Endothelial cell of umbilical vein (primary cell): ENCODE measurements at regions not wholly inside any gene's neighbourhood (a gene's known extent, or its start where the extent isn't known, plus 50 kb on each side); places are given as distances from the start of the nearest gene placed in this dataset.

Experiments
- BruUV-seq: library from RNA; stranded (reverse); fragments of 400-500 nt; replicated peaks from 2 replicates; lab custom pipeline; 2021; lab: Mats Ljungman, UMichigan
- CTCF ChIA-PET: fragments of 300-600, 350-600 bp; sonication (Branson Sonifier 250); formaldehyde crosslinking; loops from one replicate; lab custom pipeline; 2021; ENCODE audit warnings: antibody characterized with exemption, inconsistent platforms; lab: Charles Lee
- POLR2A ChIA-PET: fragments of 300-600, 350-600 bp; sonication (Branson Sonifier 250); formaldehyde crosslinking; loops from one replicate; lab custom pipeline; 2021; ENCODE audit warnings: antibody characterized with exemption, inconsistent platforms; lab: Charles Lee
- DNase-seq: peaks from one replicate; pipeline ENCODE4 v3.0.0-alpha.2; 2011; ENCODE audit warnings: low read depth, low spot score
- FAIRE-seq: peaks from 2 replicates; lab custom pipeline; 2011; peaks lifted over from hg19 to GRCh38; lab: Jason Lieb, UNC
- H2AFZ ChIP-seq: 2 replicates; pipeline ENCODE4 v1.6.0; 2012; ENCODE audit warnings: low read depth, low read length, control low read depth, inconsistent platforms
- H3K27ac ChIP-seq: 2 replicates; pipeline ENCODE4 v1.5.1; 2011; ENCODE audit warnings: low read depth, mild to moderate bottlenecking, control low read depth, low read length, moderate library complexity; ENCODE audit not compliant: insufficient read depth
- H3K27me3 ChIP-seq, 2 experiments: 2 replicates each; pipeline versions ENCODE4 v1.6.0 to v1.6.1; 2011; ENCODE audit warnings: low read length in 2 of 2, mixed read lengths in 1 of 2; ENCODE audit not compliant: control insufficient read depth in 2 of 2, insufficient read depth in 2 of 2
- H3K36me3 ChIP-seq, 2 experiments: 2 replicates in 1 of 2; 3 replicates in 1 of 2; pipeline ENCODE4 v1.5.1; 2011; ENCODE audit warnings: low read length in 2 of 2, mild to moderate bottlenecking in 1 of 2, moderate library complexity in 1 of 2; ENCODE audit not compliant: control insufficient read depth in 2 of 2, insufficient read depth in 2 of 2; ENCODE audit errors: extremely low read depth in 1 of 2
- H3K4me1 ChIP-seq: 3 replicates; pipeline ENCODE4 v1.5.1; 2011; ENCODE audit warnings: mild to moderate bottlenecking, low read length; ENCODE audit not compliant: control insufficient read depth, insufficient read depth; ENCODE audit errors: extremely low read depth
- H3K4me2 ChIP-seq: 2 replicates; pipeline ENCODE4 v1.6.1; 2011; ENCODE audit warnings: low read length, control low read depth, mixed read lengths; ENCODE audit not compliant: insufficient read depth
- H3K4me3 ChIP-seq, 3 experiments: fragments of 200-600 bp in 1 of 3; sonication (generic), shearing (Covaris generic) in 1 of 3; replicated peaks in 1 of 3; 2 replicates each; pipeline ENCODE4 v1.5.1; 2011 to 2016; ENCODE audit warnings: control low read depth in 3 of 3, low read length in 3 of 3, mild to moderate bottlenecking in 2 of 3, inconsistent platforms in 1 of 3, low read depth in 1 of 3, moderate library complexity in 1 of 3; ENCODE audit not compliant: insufficient read depth in 1 of 3
- H3K79me2 ChIP-seq: 2 replicates; pipeline ENCODE4 v1.6.0; 2012; ENCODE audit warnings: low read length, inconsistent platforms; ENCODE audit not compliant: control insufficient read depth, insufficient read depth
- H3K9ac ChIP-seq: replicated peaks from 2 replicates; pipeline ENCODE3; 2011; ENCODE audit warnings: low read length, control low read depth; ENCODE audit not compliant: insufficient read depth; ENCODE audit errors: extremely low read depth
- H3K9me1 ChIP-seq: replicated peaks from 3 replicates; pipeline ENCODE4 v1.6.0; 2011; ENCODE audit warnings: mild to moderate bottlenecking, low read length; ENCODE audit not compliant: control insufficient read depth, insufficient read depth; ENCODE audit errors: extremely low read depth
- H3K9me3 ChIP-seq: replicated peaks from 2 replicates; pipeline ENCODE4 v1.5.1; 2012; ENCODE audit warnings: low read length, inconsistent platforms; ENCODE audit not compliant: control insufficient read depth, insufficient read depth
- H4K20me1 ChIP-seq: replicated peaks from 2 replicates; pipeline ENCODE3; 2011; ENCODE audit warnings: mild to moderate bottlenecking, low read length; ENCODE audit not compliant: control insufficient read depth, insufficient read depth; ENCODE audit errors: extremely low read depth
- CTCF ChIP-seq, 2 donors: IDR thresholded peaks; 1 replicate in 1 of 2; 2 replicates in 1 of 2; pipeline ENCODE4 v1.5.1; 2011; ENCODE audit warnings: low read length in 2 of 2, mild to moderate bottlenecking in 2 of 2, moderate library complexity in 2 of 2, control low read depth in 1 of 2, inconsistent platforms in 1 of 2, low read depth in 1 of 2; ENCODE audit not compliant: insufficient read depth in 1 of 2; ENCODE audit errors: extremely low read depth in 1 of 2
- EZH2 ChIP-seq: IDR thresholded peaks from 2 replicates; pipeline ENCODE4 v1.6.1; 2012; ENCODE audit warnings: borderline replicate concordance, low read depth, mild to moderate bottlenecking, moderate library complexity, low read length, inconsistent platforms; ENCODE audit not compliant: severe bottlenecking
- FOS ChIP-seq: IDR thresholded peaks from 2 replicates; pipeline ENCODE4 v1.6.1; 2011; ENCODE audit warnings: mild to moderate bottlenecking, low read length, moderate library complexity, borderline replicate concordance; ENCODE audit not compliant: insufficient read depth
- GATA2 ChIP-seq: IDR thresholded peaks from 2 replicates; pipeline ENCODE4 v1.7.0; 2011; ENCODE audit warnings: low read depth, mild to moderate bottlenecking, moderate library complexity, mixed read lengths, low read length; ENCODE audit not compliant: insufficient read length, insufficient read depth
- JUN ChIP-seq: IDR thresholded peaks from 2 replicates; pipeline ENCODE4 v1.6.1; 2011; ENCODE audit warnings: borderline replicate concordance, low read depth; ENCODE audit not compliant: insufficient read length, insufficient read depth
- MAX ChIP-seq: IDR thresholded peaks from 2 replicates; pipeline ENCODE4 v1.6.1; 2011; ENCODE audit not compliant: insufficient read depth, insufficient read length
- MYC ChIP-seq: IDR thresholded peaks from one replicate; pipeline ENCODE4 v1.6.1; 2011; ENCODE audit warnings: mild to moderate bottlenecking, low read depth, low read length
- POLR2A ChIP-seq: IDR thresholded peaks from 2 replicates; pipeline ENCODE4 v1.6.1; 2012; ENCODE audit warnings: low read depth, mild to moderate bottlenecking, control low read depth, low read length
- POLR2AphosphoS5 ChIP-seq: IDR thresholded peaks from 2 replicates; pipeline ENCODE4 v1.6.1; 2012; ENCODE audit warnings: low read depth, mild to moderate bottlenecking, control low read depth, low read length, moderate library complexity; ENCODE audit not compliant: insufficient read depth
- dilution Hi-C: fragments of 300-500 bp; cut with MboI; formaldehyde crosslinking; loops from one replicate; pipeline ENCODE4 v1.15.0; 2019; ENCODE audit warnings: low sequenced_read_pairs; ENCODE audit not compliant: extremely low pct_ligation_motif_present
- intact Hi-C: fragments of 100-400 bp; cut with micrococcal nuclease; formaldehyde crosslinking; loops from one replicate; pipeline ENCODE4 v1.10.0; 2022

GRCh38 chr13:90551253-90551652 is 796.2 kb upstream of the MIR17HG start:
- H3K27ac ChIP-seq: no peak overlapping the region
- H4K20me1 ChIP-seq: no peaks in the 10 kb centered on the region
- H3K27me3 ChIP-seq: no peaks in the 10 kb centered on the region
- no TSS peak for BruUV-seq
- H3K4me1 ChIP-seq: no peaks in the 10 kb centered on the region
- no peaks in the 10 kb centered on the region for H3K9me3 ChIP-seq
- no peaks in the 10 kb centered on the region for H3K79me2 ChIP-seq
- DNase-seq (no peak), FAIRE-seq (no peak)
- H3K4me3 ChIP-seq: no peak overlapping the region
- CTCF ChIA-PET: no interaction called here
- POLR2A ChIA-PET: no interaction called here
- H3K36me3 ChIP-seq: no peaks in the 10 kb centered on the region
- TF ChIP-seq FOS (no peak), POLR2AphosphoS5 (no peak), MAX (no peak), JUN (no peak), GATA2 (no peak), EZH2 (no peak), MYC (no peak), CTCF (IDR thresholded peaks at IDR 0.05; ENCODE audit: extremely low read depth in 1 of 2, insufficient read depth in 1 of 2, low read depth in 1 of 2, low read length in 2 of 2) (no peak), POLR2A (no peak)
- no peak overlapping the region for H2AFZ ChIP-seq
- intact Hi-C loops: no loop called here
- dilution Hi-C loops: no loop called here
- H3K9me1 ChIP-seq: no peaks in the 10 kb centered on the region
- H3K4me2 ChIP-seq: no peak overlapping the region
- H3K9ac ChIP-seq: no peak overlapping the region
